GM18867 (cell line): ENCODE measurements at regions not wholly inside any gene's neighbourhood (a gene's known extent, or its start where the extent isn't known, plus 50 kb on each side); places are given as distances from the start of the nearest gene placed in this dataset.
"Not testable (repeated sequence)": the region's sequence is repeated elsewhere in the genome, so short reads cannot be mapped to it uniquely, and the experiment has no call there.

ENCODE experiments used
- ATAC-seq: cut with Tn5 transposase; IDR thresholded peaks from one replicate; pipeline ENCODE4 v1.9.1; 2021; ENCODE audit warnings: mild to moderate bottlenecking, moderate library complexity; ENCODE audit not compliant: unreplicated experiment

- no peak for ATAC-seq
Measured at GRCh38 chr12:46711756-46712155, 114.0 kb downstream of the SLC38A4 start.

GRCh38 chr12:46710125-46710743 lies 115.6 kb downstream of the SLC38A4 start:
- ATAC-seq, result no peak

GRCh38 chr12:46702581-46703344 lies 123.0 kb downstream of the SLC38A4 start:
- ATAC-seq, result no peak

GRCh38 chr12:46701356-46701755 lies 124.4 kb downstream of the SLC38A4 start:
- ATAC-seq, result no peak

GRCh38 chr12:46699986-46700385 lies 125.8 kb downstream of the SLC38A4 start:
- no peak for ATAC-seq

GRCh38 chr12:46698003-46698402 lies 127.8 kb downstream of the SLC38A4 start:
- ATAC-seq, result no peak

GRCh38 chr12:46693518-46693917 lies 132.3 kb downstream of the SLC38A4 start:
- ATAC-seq, result no peak

GRCh38 chr12:46693034-46693433 lies 132.8 kb downstream of the SLC38A4 start:
- no peak for ATAC-seq

- no peak for ATAC-seq
Measured at GRCh38 chr12:46692606-46693005, 133.2 kb downstream of the SLC38A4 start.

- no peak for ATAC-seq
Measured at GRCh38 chr12:46686267-46686942, 139.4 kb downstream of the SLC38A4 start.

- ATAC-seq, result not testable (repeated sequence)
Measured at GRCh38 chr12:46684243-46684642, 141.6 kb downstream of the SLC38A4 start.

GRCh38 chr12:46682148-46682547 lies 143.6 kb downstream of the SLC38A4 start:
- no peak for ATAC-seq

GRCh38 chr12:46680506-46680905 lies 145.3 kb downstream of the SLC38A4 start:
- ATAC-seq, result no peak

- no peak for ATAC-seq
Measured at GRCh38 chr12:46679754-46680153, 146.0 kb downstream of the SLC38A4 start.

GRCh38 chr12:46678426-46678825 lies 147.4 kb downstream of the SLC38A4 start:
- ATAC-seq, result no peak

GRCh38 chr12:46677749-46678148 lies 148.0 kb downstream of the SLC38A4 start:
- no peak for ATAC-seq

- no peak for ATAC-seq
Measured at GRCh38 chr12:46676797-46677520, 148.8 kb downstream of the SLC38A4 start.

- no peak for ATAC-seq
Measured at GRCh38 chr12:46676396-46676795, 149.4 kb downstream of the SLC38A4 start.

GRCh38 chr12:46675736-46676135 lies 150.1 kb downstream of the SLC38A4 start:
- ATAC-seq, result no peak

- no peak for ATAC-seq
Measured at GRCh38 chr12:46674800-46675199, 151.0 kb downstream of the SLC38A4 start.

- no peak for ATAC-seq
Measured at GRCh38 chr12:46674129-46674528, 151.7 kb downstream of the SLC38A4 start.
